WERI-Rb-1 (cell line): ENCODE measurements at regions not wholly inside any gene's neighbourhood (a gene's known extent, or its start where the extent isn't known, plus 50 kb on each side); places are given as distances from the start of the nearest gene placed in this dataset.

ENCODE experiments used
- DNase-seq: peaks from one replicate; pipeline ENCODE4 v3.0.0-alpha.2; 2020
- H3K27ac ChIP-seq: fragments of 250-450 bp; sonication (Bioruptor Pico); 2 replicates; pipeline ENCODE4 v1.5.1; 2020; ENCODE audit warnings: mild to moderate bottlenecking, moderate library complexity
- H3K27me3 ChIP-seq: fragments of 250-450 bp; sonication (Bioruptor Pico); 2 replicates; pipeline ENCODE4 v1.5.1; 2021; ENCODE audit warnings: mild to moderate bottlenecking, low read depth, moderate library complexity; ENCODE audit not compliant: insufficient read depth, severe bottlenecking
- H3K36me3 ChIP-seq: fragments of 250-450 bp; sonication (Bioruptor Pico); 2 replicates; pipeline ENCODE4 v1.5.1; 2020; ENCODE audit warnings: mild to moderate bottlenecking, moderate library complexity
- H3K4me3 ChIP-seq: 2 replicates; pipeline ENCODE4 v1.5.1; 2011; ENCODE audit warnings: low read depth, mild to moderate bottlenecking, control low read depth, low read length
- H3K9me3 ChIP-seq: fragments of 250-450 bp; sonication (Bioruptor Pico); 2 replicates; pipeline ENCODE4 v1.5.1; 2021; ENCODE audit warnings: mild to moderate bottlenecking, moderate library complexity; ENCODE audit not compliant: severe bottlenecking
- CTCF ChIP-seq: IDR thresholded peaks from 2 replicates; pipeline ENCODE4 v1.5.1; 2011; ENCODE audit warnings: low read depth, mild to moderate bottlenecking, control low read depth, inconsistent platforms, low read length

GRCh38 chr19:27752530-27753184, 1460.3 kb downstream of the UQCRFS1 start:
- H3K27ac ChIP-seq: no peak overlapping the region
- H3K9me3 ChIP-seq: no peaks in the 10 kb centered on the region
- no peaks in the 10 kb centered on the region for H3K27me3 ChIP-seq
- H3K36me3 ChIP-seq: no peaks in the 10 kb centered on the region
- no peak overlapping the region for H3K4me3 ChIP-seq
- DNase-seq: no peak
- TF ChIP-seq CTCF: no peak

GRCh38 chr19:27751044-27751391, 1461.9 kb downstream of the UQCRFS1 start:
- Histone ChIP-seq H3K27me3 (no peaks in the 10 kb centered on the region), H3K36me3 (no peaks in the 10 kb centered on the region; the same call in 1 of the 2 replicates), H3K9me3 (no peaks in the 10 kb centered on the region), H3K4me3 (no peak overlapping the region), H3K27ac (no peak overlapping the region)
- no peak for DNase-seq
- TF ChIP-seq CTCF: no peak

- Histone ChIP-seq H3K36me3 (peaks cover 3% of the 10 kb centered on the region), H3K27me3 (no peaks in the 10 kb centered on the region), H3K9me3 (no peaks in the 10 kb centered on the region), H3K27ac (no peak overlapping the region), H3K4me3 (no peak overlapping the region)
- TF ChIP-seq CTCF: no peak
- no peak for DNase-seq
These were observed 1462.4 kb downstream of the UQCRFS1 start for GRCh38 chr19:27750391-27751043.

- no peak for TF ChIP-seq CTCF
- Histone ChIP-seq H3K27ac (no peak overlapping the region), H3K4me3 (no peak overlapping the region), H3K36me3 (peaks cover 6% of the 10 kb centered on the region), H3K27me3 (no peaks in the 10 kb centered on the region), H3K9me3 (no peaks in the 10 kb centered on the region)
- no peak for DNase-seq
These were observed 1464.3 kb downstream of the UQCRFS1 start for GRCh38 chr19:27748551-27749152.

GRCh38 chr19:27746691-27747380, 1466.1 kb downstream of the UQCRFS1 start:
- Histone ChIP-seq H3K27me3 (no peaks in the 10 kb centered on the region), H3K9me3 (no peaks in the 10 kb centered on the region), H3K27ac (no peak overlapping the region), H3K4me3 (no peak overlapping the region), H3K36me3 (peaks cover 14% of the 10 kb centered on the region)
- peak; percentile 74 for TF ChIP-seq CTCF
- DNase-seq: peak; percentile 51
